ENCODE measurements at regions not wholly inside any gene's neighbourhood (a gene's known extent, or its start where the extent isn't known, plus 50 kb on each side); places are given as distances from the start of the nearest gene placed in this dataset.

DNA sequence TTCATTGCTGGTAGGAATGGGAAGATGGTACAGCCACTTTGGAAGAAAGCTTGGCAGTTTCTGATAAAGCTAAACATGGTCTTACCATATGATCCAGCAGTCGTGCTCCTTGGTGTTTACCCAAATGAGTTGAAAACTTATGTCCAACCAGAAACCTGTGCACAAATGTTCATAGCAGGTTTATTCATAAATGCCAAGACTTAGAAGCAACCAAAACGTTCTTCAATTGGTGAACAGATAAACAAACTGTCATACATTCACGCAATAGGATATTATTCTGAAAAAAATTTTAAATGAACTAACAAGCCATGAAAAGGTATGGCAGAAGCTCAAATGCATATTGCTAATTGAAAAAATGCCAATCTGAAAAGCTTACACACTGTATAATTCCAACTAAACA lies 117.1 kb downstream of the LINC00237 start:
- TF ChIP-seq, protein P1, sequence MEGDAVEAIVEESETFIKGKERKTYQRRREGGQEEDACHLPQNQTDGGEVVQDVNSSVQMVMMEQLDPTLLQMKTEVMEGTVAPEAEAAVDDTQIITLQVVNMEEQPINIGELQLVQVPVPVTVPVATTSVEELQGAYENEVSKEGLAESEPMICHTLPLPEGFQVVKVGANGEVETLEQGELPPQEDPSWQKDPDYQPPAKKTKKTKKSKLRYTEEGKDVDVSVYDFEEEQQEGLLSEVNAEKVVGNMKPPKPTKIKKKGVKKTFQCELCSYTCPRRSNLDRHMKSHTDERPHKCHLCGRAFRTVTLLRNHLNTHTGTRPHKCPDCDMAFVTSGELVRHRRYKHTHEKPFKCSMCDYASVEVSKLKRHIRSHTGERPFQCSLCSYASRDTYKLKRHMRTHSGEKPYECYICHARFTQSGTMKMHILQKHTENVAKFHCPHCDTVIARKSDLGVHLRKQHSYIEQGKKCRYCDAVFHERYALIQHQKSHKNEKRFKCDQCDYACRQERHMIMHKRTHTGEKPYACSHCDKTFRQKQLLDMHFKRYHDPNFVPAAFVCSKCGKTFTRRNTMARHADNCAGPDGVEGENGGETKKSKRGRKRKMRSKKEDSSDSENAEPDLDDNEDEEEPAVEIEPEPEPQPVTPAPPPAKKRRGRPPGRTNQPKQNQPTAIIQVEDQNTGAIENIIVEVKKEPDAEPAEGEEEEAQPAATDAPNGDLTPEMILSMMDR (IDR thresholded peaks at IDR 0.05), result no peak
- DNase-seq (no peak), ATAC-seq (no peak)
- H3K36me3 ChIP-seq, result no peaks in the 10 kb centered on the region
- no peaks in the 10 kb centered on the region for H3K4me1 ChIP-seq
- H3K27me3 ChIP-seq, result peaks cover 12% of the 10 kb centered on the region
- H3K27ac ChIP-seq, result no peak overlapping the region
- intact Hi-C loops (cut with DNase I), result no loop called here
- no peaks in the 10 kb centered on the region for H3K9me3 ChIP-seq
- H3K4me3 ChIP-seq, result no peak overlapping the region

DNA sequence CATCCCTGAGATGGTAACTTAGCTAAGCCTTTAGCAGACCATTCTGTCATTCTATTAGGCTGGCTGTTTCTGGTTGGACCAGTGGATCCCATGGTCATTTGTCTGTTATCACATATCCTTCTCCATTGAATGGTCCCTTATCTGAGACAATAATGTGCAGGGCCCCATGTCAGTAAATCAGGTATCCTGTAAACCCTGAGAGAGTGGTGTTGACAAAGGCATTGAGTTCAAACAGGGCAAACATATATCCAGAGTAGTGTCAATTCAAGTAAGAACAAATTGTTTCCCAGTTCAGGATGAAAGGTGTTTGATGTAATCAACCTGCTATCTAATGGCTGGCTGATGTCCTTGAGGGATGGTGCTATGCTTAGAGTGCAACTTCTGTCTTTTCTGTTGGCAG lies 126.2 kb downstream of the LINC00237 start:
- Histone ChIP-seq H3K36me3 (no peaks in the 10 kb centered on the region), H3K27ac (no peak overlapping the region), H3K4me1 (no peaks in the 10 kb centered on the region), H3K9me3 (no peaks in the 10 kb centered on the region), H3K4me3 (no peak overlapping the region), H3K27me3 (no peaks in the 10 kb centered on the region)
- DNase-seq (no peak), ATAC-seq (no peak)
- intact Hi-C loops (cut with DNase I), result no loop called here
- TF ChIP-seq, protein P1 (IDR thresholded peaks at IDR 0.05), result no peak

DNA sequence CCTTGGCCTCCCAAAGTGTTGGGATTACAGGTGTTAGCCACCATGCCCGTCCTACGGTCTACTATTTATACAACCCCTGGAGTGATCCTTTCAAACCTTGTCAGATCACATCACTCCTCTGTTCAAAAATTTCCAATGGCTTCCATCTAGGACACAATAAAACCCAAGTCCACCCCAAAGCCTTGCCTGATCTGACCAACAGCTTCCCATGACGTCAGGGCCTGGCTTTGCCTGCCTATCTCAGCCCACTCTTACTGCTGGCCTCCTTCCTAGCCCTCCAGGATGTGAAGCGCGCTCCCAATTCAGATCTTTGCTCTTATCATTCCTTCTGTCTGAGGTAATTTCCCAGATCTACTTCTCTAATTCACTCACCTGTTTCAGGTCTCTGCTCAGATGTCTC lies 128.4 kb downstream of the LINC00237 start:
- intact Hi-C loops (cut with DNase I), result no loop called here
- Histone ChIP-seq H3K4me3 (no peak overlapping the region), H3K27ac (no peak overlapping the region), H3K9me3 (no peaks in the 10 kb centered on the region), H3K36me3 (no peaks in the 10 kb centered on the region), H3K27me3 (no peaks in the 10 kb centered on the region), H3K4me1 (no peaks in the 10 kb centered on the region)
- DNase-seq, result no peak
- no peak for ATAC-seq
- TF ChIP-seq, protein P1 (IDR thresholded peaks at IDR 0.05), result no peak

DNA sequence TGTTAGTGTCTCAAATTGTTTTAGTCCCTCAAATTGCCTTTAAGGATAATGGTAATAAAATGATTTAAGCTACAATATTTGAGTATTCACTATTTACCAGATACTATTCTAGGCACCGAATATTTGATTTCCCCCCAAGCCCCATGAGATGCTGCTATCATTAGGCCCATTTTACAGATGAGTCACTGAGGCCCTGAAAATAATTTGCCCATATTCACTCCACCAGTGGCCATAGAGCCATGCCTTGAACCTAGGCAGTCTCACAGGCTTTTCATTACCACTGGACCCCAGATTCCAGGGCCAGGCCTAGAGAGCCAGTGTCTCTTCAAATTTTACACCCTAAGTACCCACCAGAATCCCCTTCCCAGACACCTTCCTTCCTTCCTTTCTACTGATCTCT lies 133.7 kb downstream of the LINC00237 start:
- TF ChIP-seq, protein P1 (IDR thresholded peaks at IDR 0.05), result no peak
- no peak for ATAC-seq

DNA sequence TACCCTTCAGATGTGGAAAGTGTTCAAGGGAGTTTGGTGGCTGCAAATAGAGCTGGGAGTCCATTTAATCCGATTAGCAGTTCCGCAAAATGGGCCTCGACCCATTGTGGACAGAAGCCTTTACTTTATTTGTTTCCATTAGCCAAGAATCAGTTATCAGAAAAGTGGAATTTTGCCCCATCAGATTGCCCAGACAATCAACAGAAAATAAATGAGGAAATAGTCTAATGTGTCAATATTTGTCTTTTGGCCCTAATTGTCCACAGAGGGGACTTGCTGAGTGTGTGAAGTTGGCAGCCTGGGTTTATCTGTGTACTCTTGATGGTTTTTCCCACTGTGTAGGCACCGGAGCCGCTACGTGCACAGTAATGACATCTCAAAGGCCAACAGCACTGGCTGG lies 134.3 kb downstream of the LINC00237 start:
- H3K27ac ChIP-seq, result no peak overlapping the region
- ATAC-seq (no peak), DNase-seq (no peak)
- H3K27me3 ChIP-seq, result peaks cover 6% of the 10 kb centered on the region
- no peaks in the 10 kb centered on the region for H3K9me3 ChIP-seq
- H3K4me3 ChIP-seq, result no peak overlapping the region
- no peaks in the 10 kb centered on the region for H3K36me3 ChIP-seq
- TF ChIP-seq, protein P1 (IDR thresholded peaks at IDR 0.05), result no peak
- intact Hi-C loops (cut with DNase I), result no loop called here
- no peaks in the 10 kb centered on the region for H3K4me1 ChIP-seq

More for the DNA sequence above, 133.7 kb downstream of the LINC00237 start:
- Histone ChIP-seq H3K4me1 (no peaks in the 10 kb centered on the region), H3K27ac (no peak overlapping the region), H3K4me3 (no peak overlapping the region), H3K36me3 (no peaks in the 10 kb centered on the region), H3K27me3 (peaks cover 6% of the 10 kb centered on the region), H3K9me3 (no peaks in the 10 kb centered on the region)
- DNase-seq, result no peak
- intact Hi-C loops (cut with DNase I), result no loop called here

DNA sequence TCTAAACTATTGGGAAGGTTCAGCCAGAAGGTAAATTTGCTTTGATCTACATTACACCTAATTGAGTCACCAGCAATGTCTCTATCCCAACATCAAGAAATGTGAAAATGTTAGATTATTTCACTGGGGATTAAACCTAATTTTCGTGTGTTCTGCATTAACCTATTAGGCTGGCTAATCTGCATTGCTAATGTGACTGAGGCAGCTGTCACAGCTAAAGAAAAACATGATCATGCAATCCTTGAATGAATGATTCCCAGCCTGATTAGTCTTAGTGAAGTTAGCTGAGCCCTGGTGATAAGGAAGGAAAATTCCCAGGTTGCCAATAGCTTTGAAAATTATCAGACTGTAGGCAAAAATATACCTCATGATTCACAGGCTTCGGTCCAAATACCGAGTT lies 135.3 kb downstream of the LINC00237 start:
- ATAC-seq (no peak), DNase-seq (no peak)
- intact Hi-C loops (cut with DNase I), result no loop called here
- Histone ChIP-seq H3K9me3 (no peaks in the 10 kb centered on the region), H3K4me1 (no peaks in the 10 kb centered on the region), H3K36me3 (no peaks in the 10 kb centered on the region), H3K27me3 (peaks cover 6% of the 10 kb centered on the region), H3K27ac (no peak overlapping the region), H3K4me3 (no peak overlapping the region)
- TF ChIP-seq, protein P1 (IDR thresholded peaks at IDR 0.05), result no peak

Data from upper lobe of right lung (tissue), 1 donor.